ENCODE measurements at regions not wholly inside any gene's neighbourhood (a gene's known extent, or its start where the extent isn't known, plus 50 kb on each side); places are given as distances from the start of the nearest gene placed in this dataset.

- TF ChIP-seq JUNB (CRISPR knock-in tag; conservative IDR thresholded peaks at IDR 0.05) (no peak), TRIM24 (IDR thresholded peaks at IDR 0.05) (no peak), ZNF23 (CRISPR knock-in tag; IDR thresholded peaks at IDR 0.05) (no peak), RBFOX2 (IDR thresholded peaks at IDR 0.05; ENCODE audit: low read depth, low read length) (no peak), JUN (IDR thresholded peaks at IDR 0.05; ENCODE audit: borderline replicate concordance, low read depth, low read length) (no peak), JUN (CRISPR knock-in tag; IDR thresholded peaks at IDR 0.05; ENCODE audit: borderline replicate concordance) (no peak), KAT2B (IDR thresholded peaks at IDR 0.05; ENCODE audit: low read depth, low read length) (no peak), ZNF592 (IDR thresholded peaks at IDR 0.05) (no peak), POU5F1 (IDR thresholded peaks at IDR 0.05; ENCODE audit: borderline replicate concordance, low read depth, low read length, partially characterized antibody) (no peak), MBD2 (IDR thresholded peaks at IDR 0.05; ENCODE audit: borderline replicate concordance, low read depth) (no peak)
These were observed 655.0 kb downstream of the GRXCR1 start for GRCh38 chr4:43547561-43547960.
